Activated naive CD8-positive, alpha-beta T cell treated with anti-CD3 and anti-CD28 coated beads, Interleukin-2, amount 10 ng/mL, durations not matched to agents 7 days and 5 days (primary cell): ENCODE measurements at regions not wholly inside any gene's neighbourhood (a gene's known extent, or its start where the extent isn't known, plus 50 kb on each side); places are given as distances from the start of the nearest gene placed in this dataset.
A peak's percentile ranks its signal among the peaks of the same experiment; 100 is the strongest.

Experiments
- ATAC-seq: fragments of 150-1000 bp; cut with Tn5 transposase; one replicate; pipeline ENCODE4 v1.10.0; 2021; ENCODE audit warnings: low read depth, moderate library complexity
- POLR2A ChIA-PET: fragments of 350-600 bp; sonication (Branson Sonifier 250); formaldehyde crosslinking; loops from one replicate; lab custom pipeline; 2021; ENCODE audit warnings: antibody characterized with exemption; lab: Charles Lee
- DNase-seq: peaks from one replicate; pipeline ENCODE4 v3.0.0; 2021
- H3K27ac Mint-ChIP-seq: one replicate; pipeline ENCODE4 v1.8.0; 2022; ENCODE audit warnings: mild to moderate bottlenecking, mixed read lengths
- H3K27me3 Mint-ChIP-seq: one replicate; pipeline ENCODE4 v1.8.0; 2022; ENCODE audit warnings: mild to moderate bottlenecking, moderate library complexity, mixed read lengths
- H3K36me3 Mint-ChIP-seq: one replicate; pipeline ENCODE4 v1.8.0; 2021; ENCODE audit warnings: mild to moderate bottlenecking, mixed read lengths
- H3K4me1 Mint-ChIP-seq: one replicate; pipeline ENCODE4 v1.8.0; 2021; ENCODE audit warnings: mixed read lengths
- H3K4me3 Mint-ChIP-seq: one replicate; pipeline ENCODE4 v1.8.0; 2022; ENCODE audit warnings: mild to moderate bottlenecking, moderate library complexity, mixed read lengths
- H3K9me3 Mint-ChIP-seq: one replicate; pipeline ENCODE4 v1.8.0; 2021; ENCODE audit warnings: mixed read lengths

GRCh38 chr14:97420211-97420610, 623.0 kb downstream of the VRK1 start:
- no peak overlapping the region for H3K27ac Mint-ChIP-seq
- no peak overlapping the region for H3K4me3 Mint-ChIP-seq
- H3K27me3 Mint-ChIP-seq = peaks cover 12% of the 10 kb centered on the region
- H3K4me1 Mint-ChIP-seq = peaks cover 12% of the 10 kb centered on the region
- no peaks in the 10 kb centered on the region for H3K36me3 Mint-ChIP-seq
- H3K9me3 Mint-ChIP-seq = no peaks in the 10 kb centered on the region
- DNase-seq (no peak), ATAC-seq (no peak)
- POLR2A ChIA-PET = no interaction called here

- peaks cover 5% of the 10 kb centered on the region for H3K27me3 Mint-ChIP-seq
- H3K36me3 Mint-ChIP-seq = no peaks in the 10 kb centered on the region
- no peak overlapping the region for H3K4me3 Mint-ChIP-seq
- ATAC-seq = no peak
- H3K27ac Mint-ChIP-seq = no peak overlapping the region
- POLR2A ChIA-PET = no interaction called here
- no peaks in the 10 kb centered on the region for H3K4me1 Mint-ChIP-seq
- no peak for DNase-seq
- H3K9me3 Mint-ChIP-seq = no peaks in the 10 kb centered on the region
Measured at GRCh38 chr14:97426776-97427175, 629.6 kb downstream of the VRK1 start.

- Mint-ChIP-seq H3K36me3 (no peaks in the 10 kb centered on the region), H3K4me3 (no peak overlapping the region), H3K4me1 (no peaks in the 10 kb centered on the region), H3K27ac (no peak overlapping the region), H3K9me3 (no peaks in the 10 kb centered on the region), H3K27me3 (peaks cover 5% of the 10 kb centered on the region)
- ATAC-seq (no peak), DNase-seq (no peak)
- POLR2A ChIA-PET = no interaction called here
Measured at GRCh38 chr14:97428808-97429440, 631.7 kb downstream of the VRK1 start.

- Mint-ChIP-seq H3K4me3 (no peak overlapping the region), H3K27me3 (peaks cover 4% of the 10 kb centered on the region), H3K4me1 (no peaks in the 10 kb centered on the region), H3K27ac (no peak overlapping the region), H3K9me3 (no peaks in the 10 kb centered on the region), H3K36me3 (peaks cover 1% of the 10 kb centered on the region)
- POLR2A ChIA-PET = no interaction called here
- DNase-seq (no peak), ATAC-seq (no peak)
Measured at GRCh38 chr14:97432586-97432985, 635.4 kb downstream of the VRK1 start.

- Mint-ChIP-seq H3K27ac (peak overlapping the region; percentile 73), H3K9me3 (peaks cover 3% of the 10 kb centered on the region), H3K4me3 (peak overlapping the region; percentile 1), H3K27me3 (no peaks in the 10 kb centered on the region), H3K36me3 (peaks cover 3% of the 10 kb centered on the region), H3K4me1 (peaks cover 13% of the 10 kb centered on the region)
- POLR2A ChIA-PET = no interaction called here
- DNase-seq (no peak), ATAC-seq (peak; percentile 70)
Measured at GRCh38 chr14:97441740-97442362, 644.7 kb downstream of the VRK1 start.

GRCh38 chr14:97442363-97442762, 645.2 kb downstream of the VRK1 start:
- POLR2A ChIA-PET = no interaction called here

GRCh38 chr14:97443412-97443811, 646.2 kb downstream of the VRK1 start:
- Mint-ChIP-seq H3K4me1 (peaks cover 13% of the 10 kb centered on the region), H3K4me3 (no peak overlapping the region), H3K36me3 (peaks cover 1% of the 10 kb centered on the region), H3K27me3 (no peaks in the 10 kb centered on the region), H3K27ac (no peak overlapping the region), H3K9me3 (peaks cover 1% of the 10 kb centered on the region)
- POLR2A ChIA-PET = interaction anchor here (1.3 kb wide), 1 partner anchor 15 kb away, joined by 3 read pairs; no protein-coding TSS in a partner anchor
- DNase-seq = no peak
- ATAC-seq = no peak

More at GRCh38 chr14:97442363-97442762, 645.2 kb downstream of the VRK1 start:
- Mint-ChIP-seq H3K27me3 (no peaks in the 10 kb centered on the region), H3K4me3 (peak overlapping the region; percentile 1), H3K36me3 (peaks cover 3% of the 10 kb centered on the region), H3K4me1 (peaks cover 13% of the 10 kb centered on the region), H3K9me3 (peaks cover 3% of the 10 kb centered on the region), H3K27ac (peak overlapping the region; percentile 73)
- ATAC-seq = peak; percentile 70
- no peak for DNase-seq

- Mint-ChIP-seq H3K4me3 (no peak overlapping the region), H3K27ac (no peak overlapping the region), H3K9me3 (peaks cover 1% of the 10 kb centered on the region), H3K36me3 (peaks cover 1% of the 10 kb centered on the region), H3K4me1 (peaks cover 13% of the 10 kb centered on the region), H3K27me3 (no peaks in the 10 kb centered on the region)
- ATAC-seq (no peak), DNase-seq (no peak)
- POLR2A ChIA-PET = no interaction called here
Measured at GRCh38 chr14:97444248-97444647, 647.1 kb downstream of the VRK1 start.

GRCh38 chr14:97445367-97445766, 648.2 kb downstream of the VRK1 start:
- Mint-ChIP-seq H3K36me3 (peaks cover 1% of the 10 kb centered on the region), H3K27me3 (no peaks in the 10 kb centered on the region), H3K27ac (no peak overlapping the region), H3K4me3 (no peak overlapping the region), H3K4me1 (peaks cover 13% of the 10 kb centered on the region), H3K9me3 (peaks cover 1% of the 10 kb centered on the region)
- POLR2A ChIA-PET = no interaction called here
- no peak for DNase-seq
- ATAC-seq = no peak

- ATAC-seq = no peak
- POLR2A ChIA-PET = no interaction called here
- no peaks in the 10 kb centered on the region for H3K27me3 Mint-ChIP-seq
Measured at GRCh38 chr14:97446087-97446486, 648.9 kb downstream of the VRK1 start.

GRCh38 chr14:97452314-97452713, 655.1 kb downstream of the VRK1 start:
- POLR2A ChIA-PET = no interaction called here
- H3K36me3 Mint-ChIP-seq = peaks cover 2% of the 10 kb centered on the region
- H3K9me3 Mint-ChIP-seq = peaks cover 5% of the 10 kb centered on the region
- ATAC-seq (no peak), DNase-seq (no peak)
- no peak overlapping the region for H3K27ac Mint-ChIP-seq
- peaks cover 8% of the 10 kb centered on the region for H3K27me3 Mint-ChIP-seq
- H3K4me3 Mint-ChIP-seq = no peak overlapping the region
- H3K4me1 Mint-ChIP-seq = peaks cover 22% of the 10 kb centered on the region

More at GRCh38 chr14:97446087-97446486, 648.9 kb downstream of the VRK1 start:
- DNase-seq = no peak
- H3K27ac Mint-ChIP-seq = no peak overlapping the region
- H3K36me3 Mint-ChIP-seq = peaks cover 1% of the 10 kb centered on the region
- H3K4me3 Mint-ChIP-seq = no peak overlapping the region
- H3K9me3 Mint-ChIP-seq = peaks cover 1% of the 10 kb centered on the region
- H3K4me1 Mint-ChIP-seq = peaks cover 13% of the 10 kb centered on the region

- POLR2A ChIA-PET = no interaction called here
- no peak for ATAC-seq
- H3K27me3 Mint-ChIP-seq = peaks cover 8% of the 10 kb centered on the region
- peak overlapping the region; percentile 16 for H3K27ac Mint-ChIP-seq
- H3K4me3 Mint-ChIP-seq = no peak overlapping the region
- peaks cover 5% of the 10 kb centered on the region for H3K9me3 Mint-ChIP-seq
- no peak for DNase-seq
- peaks cover 38% of the 10 kb centered on the region for H3K4me1 Mint-ChIP-seq
- H3K36me3 Mint-ChIP-seq = peaks cover 6% of the 10 kb centered on the region
Measured at GRCh38 chr14:97453991-97454390, 656.8 kb downstream of the VRK1 start.

GRCh38 chr14:97456462-97456861, 659.3 kb downstream of the VRK1 start:
- POLR2A ChIA-PET = interaction anchor here (0.6 to 0.9 kb wide), 2 partner anchors 8 to 1813 kb away, joined by 3 to 6 read pairs; no protein-coding TSS in a partner anchor
- Mint-ChIP-seq H3K27ac (peak overlapping the region; percentile 97), H3K27me3 (peaks cover 8% of the 10 kb centered on the region), H3K4me1 (peaks cover 49% of the 10 kb centered on the region), H3K36me3 (peaks cover 17% of the 10 kb centered on the region), H3K9me3 (peaks cover 6% of the 10 kb centered on the region), H3K4me3 (peak overlapping the region; percentile 77)
- DNase-seq = no peak
- ATAC-seq = no peak

GRCh38 chr14:97456958-97457357, 659.8 kb downstream of the VRK1 start:
- POLR2A ChIA-PET = interaction anchor here (0.6 to 0.9 kb wide), 3 partner anchors 9 to 1813 kb away, joined by 3 to 6 read pairs (median 3); no protein-coding TSS in a partner anchor
- H3K27ac Mint-ChIP-seq = peak overlapping the region; percentile 97
- peak overlapping the region; percentile 77 for H3K4me3 Mint-ChIP-seq
- ATAC-seq (peak; percentile 76), DNase-seq (peak; percentile 56)
- peaks cover 49% of the 10 kb centered on the region for H3K4me1 Mint-ChIP-seq
- H3K36me3 Mint-ChIP-seq = peaks cover 22% of the 10 kb centered on the region
- H3K9me3 Mint-ChIP-seq = peaks cover 11% of the 10 kb centered on the region
- peaks cover 6% of the 10 kb centered on the region for H3K27me3 Mint-ChIP-seq
